ENCODE measurements at regions not wholly inside any gene's neighbourhood (a gene's known extent, or its start where the extent isn't known, plus 50 kb on each side); places are given as distances from the start of the nearest gene placed in this dataset.

- Histone ChIP-seq H2AFZ (ENCODE audit: low read length) (no peak overlapping the region), H3K9ac (ENCODE audit: low read depth, low read length, poor library complexity) (no peak overlapping the region), H3K4ac (ENCODE audit: low read length) (no peak overlapping the region), H3K4me2 (ENCODE audit: insufficient read depth, low read length, poor library complexity, severe bottlenecking) (no peak overlapping the region), H3K36me3 (replicated peaks in 1 of 2; ENCODE audit: control insufficient read depth in 2 of 2, insufficient read depth in 2 of 2, low read length in 2 of 2) (no peaks in the 10 kb centered on the region), H3K23ac (ENCODE audit: low read depth, low read length, poor library complexity) (no peak overlapping the region), H3K4me3 (ENCODE audit: low read length in 2 of 2) (no peak overlapping the region), H2BK12ac (ENCODE audit: low read length) (no peak overlapping the region), H2BK120ac (ENCODE audit: low read depth, low read length) (no peak overlapping the region), H2AK5ac (ENCODE audit: low read depth, low read length) (no peak overlapping the region), H3K9me3 (replicated peaks in 1 of 2; ENCODE audit: control insufficient read depth in 2 of 2, insufficient read depth in 1 of 2, low read depth in 1 of 2, low read length in 2 of 2) (no peaks in the 10 kb centered on the region), H2BK15ac (ENCODE audit: low read length) (no peak overlapping the region), H4K91ac (ENCODE audit: low read depth, low read length, poor library complexity) (no peak overlapping the region), H3K14ac (ENCODE audit: low read length) (no peak overlapping the region), H3K4me1 (ENCODE audit: control insufficient read depth in 2 of 2, insufficient read depth in 1 of 2, low read depth in 1 of 2, low read length in 2 of 2) (peaks cover 0 to 4% of the 10 kb centered on the region in 2 donors), H4K8ac (ENCODE audit: low read depth, low read length) (no peak overlapping the region), H3K27ac (replicated peaks; ENCODE audit: low read length) (no peak overlapping the region), H3K79me1 (ENCODE audit: low read depth, low read length) (no peaks in the 10 kb centered on the region), H3K27me3 (ENCODE audit: control insufficient read depth in 3 of 3, insufficient read depth in 3 of 3, low read depth in 1 of 3, low read length in 3 of 3) (peaks cover 0 to 2% (median 0%) of the 10 kb centered on the region in 3 experiments), H2BK5ac (ENCODE audit: low read length) (no peak overlapping the region), H3K18ac (ENCODE audit: low read length) (no peak overlapping the region)
- WGBS, 2 donors (ENCODE audit: extremely low coverage in 2 of 2, insufficient read length in 2 of 2, insufficient replicate concordance in 1 of 2), result no CpG with 5 or more reads among the region's 7 CpGs
- DNase-seq (ENCODE audit: low spot score), result no peak
These were observed 145.8 kb downstream of the COL6A3 start for GRCh38 chr2:237268004-237268708.

DNA sequence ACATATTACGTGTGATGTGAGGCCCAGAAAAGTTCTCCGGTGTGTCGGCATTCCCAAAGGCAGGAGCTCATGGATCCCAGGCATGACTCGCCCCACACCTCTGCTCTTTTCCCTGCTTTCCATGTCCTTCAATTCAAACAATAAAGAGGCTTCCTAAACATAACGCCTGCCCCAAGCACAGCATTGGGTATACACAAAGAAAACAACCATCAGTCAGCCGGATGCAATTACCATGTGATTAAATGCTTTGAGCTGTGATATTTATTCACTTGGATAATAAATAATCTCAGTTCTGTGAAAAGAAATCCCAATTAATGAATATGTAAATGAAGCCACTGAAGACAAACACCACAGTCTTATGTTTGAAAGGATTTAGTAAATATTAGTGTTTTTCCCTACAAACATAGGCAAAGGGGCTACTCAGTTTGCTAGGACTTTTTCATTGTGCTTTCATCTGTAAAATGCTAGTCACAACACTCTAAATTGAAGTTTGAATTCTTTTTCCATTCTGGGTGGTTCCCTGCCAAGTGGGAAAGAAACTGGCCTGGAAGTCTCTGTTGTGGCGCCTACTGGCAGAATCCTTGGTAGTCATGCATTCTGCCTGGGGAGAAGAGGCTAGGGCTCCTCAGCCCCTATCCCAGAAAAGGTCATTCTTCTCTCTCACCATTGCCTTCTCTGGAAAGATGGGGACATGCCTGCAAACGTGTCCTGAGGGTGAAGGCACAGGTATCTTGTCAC, 144.7 kb downstream of the COL6A3 start:
- no peak for DNase-seq (ENCODE audit: low spot score)
- no peak overlapping the region for H2BK120ac ChIP-seq (ENCODE audit: low read depth, low read length)
- H3K27me3 ChIP-seq (ENCODE audit: control insufficient read depth in 3 of 3, insufficient read depth in 3 of 3, low read depth in 1 of 3, low read length in 3 of 3), result peaks cover 0 to 2% (median 0%) of the 10 kb centered on the region in 3 experiments
- no peak overlapping the region for H3K4me2 ChIP-seq (ENCODE audit: insufficient read depth, low read length, poor library complexity, severe bottlenecking)
- H2AFZ ChIP-seq (ENCODE audit: low read length), result no peak overlapping the region
- no peak overlapping the region for H4K8ac ChIP-seq (ENCODE audit: low read depth, low read length)
- H3K4ac ChIP-seq (ENCODE audit: low read length), result no peak overlapping the region
- H2AK5ac ChIP-seq (ENCODE audit: low read depth, low read length), result no peak overlapping the region
- peak overlapping the region; percentile 33 for H3K18ac ChIP-seq (ENCODE audit: low read length)
- no CpG with 5 or more reads among the region's 8 CpGs for WGBS, 2 donors (ENCODE audit: extremely low coverage in 2 of 2, insufficient read length in 2 of 2, insufficient replicate concordance in 1 of 2)
- H3K27ac ChIP-seq (replicated peaks; ENCODE audit: low read length), result no peak overlapping the region
- no peak overlapping the region for H3K23ac ChIP-seq (ENCODE audit: low read depth, low read length, poor library complexity)
- H3K79me1 ChIP-seq (ENCODE audit: low read depth, low read length), result no peaks in the 10 kb centered on the region
- H2BK15ac ChIP-seq (ENCODE audit: low read length), result no peak overlapping the region
- H3K14ac ChIP-seq (ENCODE audit: low read length), result no peak overlapping the region
- H3K4me1 ChIP-seq (ENCODE audit: control insufficient read depth in 2 of 2, insufficient read depth in 1 of 2, low read depth in 1 of 2, low read length in 2 of 2), result peaks cover 0 to 4% of the 10 kb centered on the region in 2 donors
- H2BK5ac ChIP-seq (ENCODE audit: low read length), result no peak overlapping the region
- peak overlapping the region; percentile 22 for H2BK12ac ChIP-seq (ENCODE audit: low read length)
- no peak overlapping the region for H4K91ac ChIP-seq (ENCODE audit: low read depth, low read length, poor library complexity)
- H3K9me3 ChIP-seq (replicated peaks in 1 of 2; ENCODE audit: control insufficient read depth in 2 of 2, insufficient read depth in 1 of 2, low read depth in 1 of 2, low read length in 2 of 2), result no peaks in the 10 kb centered on the region
- no peaks in the 10 kb centered on the region for H3K36me3 ChIP-seq (replicated peaks in 1 of 2; ENCODE audit: control insufficient read depth in 2 of 2, insufficient read depth in 2 of 2, low read length in 2 of 2)
- no peak overlapping the region for H3K4me3 ChIP-seq (ENCODE audit: low read length in 2 of 2)
- no peak overlapping the region for H3K9ac ChIP-seq (ENCODE audit: low read depth, low read length, poor library complexity)

- H3K27me3 ChIP-seq (ENCODE audit: control insufficient read depth in 3 of 3, insufficient read depth in 3 of 3, low read depth in 1 of 3, low read length in 3 of 3), result no peaks in the 10 kb centered on the region
- no peak overlapping the region for H4K91ac ChIP-seq (ENCODE audit: low read depth, low read length, poor library complexity)
- no peak overlapping the region for H2BK5ac ChIP-seq (ENCODE audit: low read length)
- no peaks in the 10 kb centered on the region for H3K79me1 ChIP-seq (ENCODE audit: low read depth, low read length)
- WGBS, 2 donors (ENCODE audit: extremely low coverage in 2 of 2, insufficient read length in 2 of 2, insufficient replicate concordance in 1 of 2), result no CpG with 5 or more reads among the region's 3 CpGs
- no peak overlapping the region for H3K14ac ChIP-seq (ENCODE audit: low read length)
- no peak overlapping the region for H3K4ac ChIP-seq (ENCODE audit: low read length)
- H3K4me1 ChIP-seq (ENCODE audit: control insufficient read depth in 2 of 2, insufficient read depth in 1 of 2, low read depth in 1 of 2, low read length in 2 of 2), result peaks cover 0 to 4% of the 10 kb centered on the region in 2 donors
- no peak overlapping the region for H3K27ac ChIP-seq (replicated peaks; ENCODE audit: low read length)
- no peaks in the 10 kb centered on the region for H3K9me3 ChIP-seq (replicated peaks in 1 of 2; ENCODE audit: control insufficient read depth in 2 of 2, insufficient read depth in 1 of 2, low read depth in 1 of 2, low read length in 2 of 2)
- H2BK15ac ChIP-seq (ENCODE audit: low read length), result no peak overlapping the region
- H3K23ac ChIP-seq (ENCODE audit: low read depth, low read length, poor library complexity), result no peak overlapping the region
- no peaks in the 10 kb centered on the region for H3K36me3 ChIP-seq (replicated peaks in 1 of 2; ENCODE audit: control insufficient read depth in 2 of 2, insufficient read depth in 2 of 2, low read length in 2 of 2)
- H3K18ac ChIP-seq (ENCODE audit: low read length), result no peak overlapping the region
- no peak overlapping the region for H2AK5ac ChIP-seq (ENCODE audit: low read depth, low read length)
- H3K4me2 ChIP-seq (ENCODE audit: insufficient read depth, low read length, poor library complexity, severe bottlenecking), result no peak overlapping the region
- H4K8ac ChIP-seq (ENCODE audit: low read depth, low read length), result no peak overlapping the region
- no peak overlapping the region for H3K4me3 ChIP-seq (ENCODE audit: low read length in 2 of 2)
- no peak overlapping the region for H2BK120ac ChIP-seq (ENCODE audit: low read depth, low read length)
- no peak overlapping the region for H2AFZ ChIP-seq (ENCODE audit: low read length)
- no peak for DNase-seq (ENCODE audit: low spot score)
- H2BK12ac ChIP-seq (ENCODE audit: low read length), result no peak overlapping the region
- H3K9ac ChIP-seq (ENCODE audit: low read depth, low read length, poor library complexity), result no peak overlapping the region
These were observed 143.4 kb downstream of the COL6A3 start for GRCh38 chr2:237270520-237270919.
